DOHH2 (cell line): ENCODE measurements at regions not wholly inside any gene's neighbourhood (a gene's known extent, or its start where the extent isn't known, plus 50 kb on each side); places are given as distances from the start of the nearest gene placed in this dataset.

Experiments
- CTCF ChIP-seq: fragments of 200-600 bp; sonication (generic); IDR thresholded peaks from one replicate; pipeline ENCODE4 v1.5.1; 2014; ENCODE audit warnings: antibody characterized with exemption, mild to moderate bottlenecking, low read depth, low read length; ENCODE audit not compliant: poor library complexity, severe bottlenecking
- EZH2phosphoT487 ChIP-seq: fragments of 200-600 bp; sonication (generic); IDR thresholded peaks from 2 replicates; pipeline ENCODE4 v1.6.1; 2017; ENCODE audit warnings: borderline replicate concordance, mild to moderate bottlenecking, antibody characterized with exemption, low read length, moderate library complexity, mixed read lengths

DNA sequence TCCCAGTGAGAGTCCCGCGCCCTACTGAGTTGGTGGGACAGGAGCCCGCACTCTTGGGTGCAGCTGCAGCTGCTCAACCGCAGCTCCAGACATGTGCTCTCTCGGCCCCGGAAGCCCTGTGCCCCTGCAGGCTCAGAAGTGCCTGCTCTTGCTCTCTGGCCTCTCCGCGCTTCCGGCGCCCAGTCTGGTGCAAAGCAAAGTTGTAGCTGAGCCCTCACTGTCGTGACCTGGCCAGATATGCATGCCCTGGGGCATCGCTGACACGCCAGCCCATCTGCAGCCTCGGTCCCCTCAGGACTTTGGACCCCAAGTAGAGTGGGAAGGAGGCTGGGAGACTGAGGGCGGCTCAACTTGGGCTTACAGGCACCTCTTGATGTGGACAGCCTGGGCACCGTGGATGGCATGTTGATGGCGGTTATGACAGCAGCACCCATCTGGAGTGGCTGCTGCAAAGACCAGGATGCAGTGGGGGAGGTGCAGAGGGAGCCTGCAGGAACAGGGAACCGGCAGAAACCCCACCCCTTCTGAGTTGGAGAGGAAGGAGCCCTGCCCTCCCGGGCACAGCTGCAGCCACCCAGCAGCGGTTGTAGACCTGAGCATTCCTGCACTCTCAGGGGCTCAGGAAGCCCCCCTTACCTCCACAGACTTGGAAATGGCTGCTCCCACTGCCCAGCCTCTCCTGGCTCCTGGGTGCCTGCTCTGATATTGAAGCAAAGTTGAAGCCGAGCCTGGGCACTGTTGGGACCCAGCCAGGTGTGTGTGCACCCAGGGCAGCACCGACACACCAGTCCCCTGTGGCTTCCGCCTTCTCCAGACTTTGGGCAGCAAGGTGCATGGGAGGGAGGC is 462.6 kb downstream of the TBC1D32 start:
- no peak for TF ChIP-seq CTCF
- TF ChIP-seq EZH2phosphoT487 = no peak
